RWPE1 (cell line): ENCODE measurements at regions not wholly inside any gene's neighbourhood (a gene's known extent, or its start where the extent isn't known, plus 50 kb on each side); places are given as distances from the start of the nearest gene placed in this dataset.

ENCODE experiments used
- CTCF ChIA-PET: fragments of 350-600 bp; sonication (Branson Sonifier 250); formaldehyde crosslinking; extraction: SDS; loops from one replicate; lab custom pipeline; 2021; lab: Yijun Ruan, JAX
- POLR2A ChIA-PET: fragments of 400-600 bp; formaldehyde crosslinking; extraction: SDS; loops from one replicate; lab custom pipeline; 2020; ENCODE audit warnings: antibody characterized with exemption; ENCODE audit not compliant: low non-redundant PET; lab: Yijun Ruan, JAX
- DNase-seq: peaks from one replicate; pipeline ENCODE4 v3.0.0; 2012; ENCODE audit warnings: low spot score
- H3K27ac ChIP-seq: fragments of 450-650 bp; 2 replicates; pipeline ENCODE4 v1.5.1; 2017
- TF ChIP-seq, protein P1 (sequence below): fragments of 450-650 bp; conservative IDR thresholded peaks from 2 replicates; pipeline ENCODE4 v1.5.1; 2017; ENCODE audit warnings: low read depth, mild to moderate bottlenecking

DNA sequence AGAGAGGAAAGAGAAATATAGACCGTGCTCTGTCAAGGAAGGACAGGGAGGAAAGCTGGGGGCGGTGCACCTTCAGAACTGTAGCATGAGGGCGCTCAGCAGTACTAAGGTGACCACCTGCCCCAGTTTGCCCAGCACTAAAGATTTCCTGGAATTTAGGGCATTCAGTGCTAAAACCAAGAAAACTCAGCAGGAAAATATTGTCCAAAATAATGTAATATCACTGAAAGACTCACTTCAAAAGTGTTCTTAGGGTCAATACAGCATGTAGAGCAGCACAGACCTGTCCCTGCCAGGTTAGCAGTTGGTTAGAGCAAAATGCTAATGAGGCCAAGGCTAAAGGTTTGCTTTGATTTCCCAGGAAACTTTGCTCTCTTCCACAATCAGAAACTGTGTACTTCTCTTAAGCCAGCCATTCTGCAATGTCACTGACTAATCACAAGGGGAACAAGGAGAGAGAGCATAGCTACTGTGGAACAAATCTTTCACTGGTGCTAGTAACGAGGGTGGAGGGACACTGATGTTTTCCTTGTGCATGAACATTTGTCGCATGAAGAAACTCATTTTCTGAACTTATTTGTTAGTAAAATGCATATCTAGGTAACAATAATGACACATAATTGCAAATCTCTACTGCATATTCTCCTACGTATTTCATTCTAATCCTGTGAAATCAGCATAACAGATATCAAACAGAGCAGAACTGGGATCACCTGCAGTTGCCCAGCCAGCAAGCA is 53.0 kb upstream of the GRAMD2B start:
- ChIA-PET POLR2A (no interaction called here), CTCF (interaction anchor here (0.9 kb wide), 1 partner anchor 230 kb away, joined by 3 read pairs; the partner anchor contains the start of gene PHAX)
- no peak for DNase-seq
- no peak overlapping the region for H3K27ac ChIP-seq
- TF ChIP-seq, protein P1, sequence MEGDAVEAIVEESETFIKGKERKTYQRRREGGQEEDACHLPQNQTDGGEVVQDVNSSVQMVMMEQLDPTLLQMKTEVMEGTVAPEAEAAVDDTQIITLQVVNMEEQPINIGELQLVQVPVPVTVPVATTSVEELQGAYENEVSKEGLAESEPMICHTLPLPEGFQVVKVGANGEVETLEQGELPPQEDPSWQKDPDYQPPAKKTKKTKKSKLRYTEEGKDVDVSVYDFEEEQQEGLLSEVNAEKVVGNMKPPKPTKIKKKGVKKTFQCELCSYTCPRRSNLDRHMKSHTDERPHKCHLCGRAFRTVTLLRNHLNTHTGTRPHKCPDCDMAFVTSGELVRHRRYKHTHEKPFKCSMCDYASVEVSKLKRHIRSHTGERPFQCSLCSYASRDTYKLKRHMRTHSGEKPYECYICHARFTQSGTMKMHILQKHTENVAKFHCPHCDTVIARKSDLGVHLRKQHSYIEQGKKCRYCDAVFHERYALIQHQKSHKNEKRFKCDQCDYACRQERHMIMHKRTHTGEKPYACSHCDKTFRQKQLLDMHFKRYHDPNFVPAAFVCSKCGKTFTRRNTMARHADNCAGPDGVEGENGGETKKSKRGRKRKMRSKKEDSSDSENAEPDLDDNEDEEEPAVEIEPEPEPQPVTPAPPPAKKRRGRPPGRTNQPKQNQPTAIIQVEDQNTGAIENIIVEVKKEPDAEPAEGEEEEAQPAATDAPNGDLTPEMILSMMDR, result no peak

DNA sequence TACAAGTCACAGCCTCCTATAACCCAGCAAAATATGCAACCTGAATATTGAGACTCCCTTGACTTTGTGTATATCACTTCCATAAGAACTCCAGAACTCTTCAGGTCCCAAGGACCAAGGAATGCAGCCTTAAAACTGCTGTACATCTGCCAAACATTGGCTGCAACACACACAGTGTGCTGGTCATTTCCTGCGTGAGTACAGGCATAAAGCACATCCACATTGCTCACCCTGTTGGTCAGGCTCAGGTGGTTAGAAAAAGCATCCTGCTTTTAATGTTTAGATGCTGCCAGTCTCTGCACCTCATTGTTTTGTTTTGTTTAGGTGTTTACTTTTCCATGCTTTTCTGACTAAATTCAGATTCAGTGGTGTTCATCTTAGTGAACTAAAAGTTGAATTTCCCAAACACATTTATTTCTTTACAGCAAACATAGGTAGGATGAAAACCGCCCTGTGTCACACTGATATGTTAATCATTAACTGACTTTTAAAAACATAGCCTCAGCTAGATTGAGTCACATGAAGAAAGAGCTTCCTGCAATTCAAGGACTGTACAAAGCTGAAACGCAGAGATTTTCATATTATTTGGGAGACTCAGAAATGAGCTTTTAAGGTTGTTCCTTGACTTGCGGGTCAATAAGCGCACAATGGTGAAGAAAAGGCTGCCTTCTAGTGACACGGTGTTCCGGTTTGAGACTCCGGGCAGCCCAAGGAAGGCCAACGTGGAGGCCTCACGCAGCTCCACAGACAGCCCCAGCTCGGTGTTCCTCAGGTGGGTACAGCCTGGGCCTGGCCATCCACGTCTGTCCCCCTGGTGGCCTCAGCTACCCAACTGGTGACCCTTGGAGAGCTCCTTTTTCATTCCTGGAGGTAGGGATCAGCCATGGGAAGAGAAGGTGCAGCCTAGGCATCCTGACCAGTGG is 52.2 kb upstream of the GRAMD2B start:
- TF ChIP-seq, protein P1, result no peak
- POLR2A ChIA-PET, result no interaction called here
- CTCF ChIA-PET, result interaction anchor here (0.6 to 1.0 kb wide), 2 partner anchors 67 to 169 kb away, joined by 3 read pairs; no protein-coding TSS in a partner anchor
- DNase-seq, result peak; percentile 44
- H3K27ac ChIP-seq, result no peak overlapping the region

DNA sequence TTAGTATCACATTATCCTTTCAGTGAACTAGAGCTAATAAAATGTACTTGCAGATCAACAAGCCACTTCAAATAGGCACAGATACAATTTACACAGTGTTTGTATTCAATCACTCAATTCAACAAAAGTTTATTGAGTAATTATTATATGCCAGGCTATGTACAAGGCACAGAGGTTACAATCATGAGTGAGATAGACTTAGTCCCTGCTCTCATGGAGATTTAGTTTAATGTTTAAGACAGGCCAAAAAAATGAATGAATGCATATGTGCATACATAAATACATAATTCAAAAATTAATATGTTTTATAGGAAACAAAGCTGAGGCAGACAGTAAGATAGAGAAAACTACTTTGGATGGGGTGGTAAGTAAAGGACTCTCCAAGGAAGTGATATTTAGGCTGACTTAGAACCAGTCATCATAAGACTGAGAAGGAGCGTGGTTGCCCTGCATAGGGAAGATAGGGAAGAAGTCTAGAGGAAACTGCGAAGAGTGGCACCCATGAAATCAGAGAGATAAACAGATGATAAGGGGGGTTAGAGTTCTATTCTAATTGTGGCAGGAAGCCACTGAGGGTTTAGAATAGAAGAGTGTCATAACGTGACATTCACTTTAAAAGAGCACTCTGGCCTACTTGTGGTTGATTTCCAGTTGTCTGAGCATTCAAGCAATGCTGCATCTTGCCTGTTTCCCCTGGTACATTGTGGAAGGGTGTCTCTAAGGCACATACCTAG is 49.7 kb upstream of the GRAMD2B start:
- TF ChIP-seq, protein P1, result no peak
- ChIA-PET CTCF (interaction anchor here (0.6 kb wide), 2 partner anchors 15 to 64 kb away, joined by 3 read pairs; no protein-coding TSS in a partner anchor), POLR2A (no interaction called here)
- H3K27ac ChIP-seq, result no peak overlapping the region
- no peak for DNase-seq
